GM23338 (cell line): ENCODE measurements at regions not wholly inside any gene's neighbourhood (a gene's known extent, or its start where the extent isn't known, plus 50 kb on each side); places are given as distances from the start of the nearest gene placed in this dataset.

Experiments used
- CREB1 ChIP-seq: fragments of 250-450 bp; sonication (Bioruptor Pico); IDR thresholded peaks from 2 replicates; pipeline ENCODE4 v1.5.0; 2020; ENCODE audit warnings: low read depth, mild to moderate bottlenecking, moderate library complexity
- EZH2 ChIP-seq: fragments of 200-600 bp; sonication (generic); IDR thresholded peaks from one replicate; pipeline ENCODE4 v1.8.0; 2017; ENCODE audit warnings: antibody characterized with exemption, mild to moderate bottlenecking, low read depth; ENCODE audit not compliant: unreplicated experiment
- EZH2phosphoT487 ChIP-seq: fragments of 200-600 bp; sonication (generic); IDR thresholded peaks from one replicate; pipeline ENCODE4 v1.8.1; 2018; ENCODE audit warnings: antibody characterized with exemption; ENCODE audit not compliant: unreplicated experiment
- NANOG ChIP-seq: IDR thresholded peaks from 2 replicates; pipeline ENCODE4 v1.6.1; 2016; ENCODE audit warnings: antibody characterized with exemption, borderline replicate concordance
- REST ChIP-seq: IDR thresholded peaks from one replicate; pipeline ENCODE4 v1.6.1; 2018; ENCODE audit warnings: antibody characterized with exemption; ENCODE audit not compliant: unreplicated experiment
- STAT1 ChIP-seq: IDR thresholded peaks from one replicate; pipeline ENCODE4 v1.6.1; 2016; ENCODE audit warnings: antibody characterized with exemption; ENCODE audit not compliant: unreplicated experiment
- ZNF331 ChIP-seq: fragments of 250-450 bp; sonication (Bioruptor Pico); IDR thresholded peaks from 2 replicates; pipeline ENCODE4 v1.5.0; 2020; ENCODE audit warnings: low read depth, mild to moderate bottlenecking, moderate library complexity
- ZNF462 ChIP-seq: fragments of 250-450 bp; sonication (Bioruptor Pico); IDR thresholded peaks from 2 replicates; pipeline ENCODE4 v1.5.0; 2020; ENCODE audit warnings: mild to moderate bottlenecking, moderate library complexity

GRCh38 chrX:3455796-3456195 lies 109.3 kb upstream of the MXRA5 start (continued):
- TF ChIP-seq ZNF462 (CRISPR knock-in tag) (no peak), CREB1 (no peak), STAT1 (no peak), EZH2phosphoT487 (no peak), ZNF331 (CRISPR knock-in tag) (no peak), NANOG (no peak), EZH2 (no peak), REST (no peak)
